Activated CD4-positive, alpha-beta T cell treated with anti-CD3 and anti-CD28 coated beads, Interleukin-2, amount 10 ng/mL, durations not matched to agents 7 days and 5 days (primary cell): ENCODE measurements at regions not wholly inside any gene's neighbourhood (a gene's known extent, or its start where the extent isn't known, plus 50 kb on each side); places are given as distances from the start of the nearest gene placed in this dataset.
"Not testable (repeated sequence)": the region's sequence is repeated elsewhere in the genome, so short reads cannot be mapped to it uniquely, and the experiment has no call there.

Experiments
- CTCF ChIA-PET: fragments of 350-600 bp; sonication (Branson Sonifier 250); formaldehyde crosslinking; loops from one replicate; lab custom pipeline; 2021; ENCODE audit warnings: antibody characterized with exemption; lab: Charles Lee
- POLR2A ChIA-PET: fragments of 350-600 bp; sonication (Branson Sonifier 250); formaldehyde crosslinking; loops from one replicate; lab custom pipeline; 2021; ENCODE audit warnings: antibody characterized with exemption; lab: Charles Lee
- DNase-seq: peaks from one replicate; pipeline ENCODE4 v3.0.0-alpha.2; 2020
- H3K27ac Mint-ChIP-seq: one replicate; pipeline ENCODE4 v1.8.0; 2021; ENCODE audit warnings: mild to moderate bottlenecking, moderate library complexity, mixed read lengths
- H3K27me3 Mint-ChIP-seq: one replicate; pipeline ENCODE4 v1.8.0; 2021; ENCODE audit warnings: mixed read lengths
- H3K36me3 Mint-ChIP-seq: one replicate; pipeline ENCODE4 v1.8.0; 2021; ENCODE audit warnings: low read depth, mixed read lengths
- H3K4me1 Mint-ChIP-seq: one replicate; pipeline ENCODE4 v1.8.0; 2021; ENCODE audit warnings: mixed read lengths
- H3K4me3 Mint-ChIP-seq: one replicate; pipeline ENCODE4 v1.8.0; 2021; ENCODE audit warnings: mild to moderate bottlenecking, moderate library complexity, mixed read lengths
- H3K9me3 Mint-ChIP-seq: one replicate; pipeline ENCODE4 v1.8.0; 2021; ENCODE audit warnings: mixed read lengths

- H3K4me3 Mint-ChIP-seq, H3K27ac Mint-ChIP-seq, H3K36me3 Mint-ChIP-seq, POLR2A ChIA-PET, H3K4me1 Mint-ChIP-seq, H3K9me3 Mint-ChIP-seq, H3K27me3 Mint-ChIP-seq, DNase-seq, CTCF ChIA-PET: not testable (repeated sequence)
Measured at GRCh38 chrX:152507168-152507567, 56.1 kb upstream of the GABRA3 start.

GRCh38 chrX:152520653-152521052 is 69.5 kb upstream of the GABRA3 start:
- no peak overlapping the region for H3K27ac Mint-ChIP-seq
- H3K36me3 Mint-ChIP-seq, result no peaks in the 10 kb centered on the region
- ChIA-PET POLR2A (no interaction called here), CTCF (interaction anchor here (0.7 kb wide), 1 partner anchor 20 kb away, joined by 3 read pairs; no protein-coding TSS in a partner anchor)
- no peaks in the 10 kb centered on the region for H3K27me3 Mint-ChIP-seq
- no peak for DNase-seq
- no peak overlapping the region for H3K4me3 Mint-ChIP-seq
- H3K4me1 Mint-ChIP-seq, result no peaks in the 10 kb centered on the region
- H3K9me3 Mint-ChIP-seq, result no peaks in the 10 kb centered on the region

- ChIA-PET CTCF (no interaction called here), POLR2A (no interaction called here)
- Mint-ChIP-seq H3K9me3 (no peaks in the 10 kb centered on the region), H3K27me3 (no peaks in the 10 kb centered on the region), H3K4me1 (no peaks in the 10 kb centered on the region), H3K27ac (no peak overlapping the region), H3K4me3 (no peak overlapping the region), H3K36me3 (no peaks in the 10 kb centered on the region)
- DNase-seq, result no peak
Measured at GRCh38 chrX:152528193-152528592, 77.1 kb upstream of the GABRA3 start.

- no peak overlapping the region for H3K27ac Mint-ChIP-seq
- no peaks in the 10 kb centered on the region for H3K4me1 Mint-ChIP-seq
- no peaks in the 10 kb centered on the region for H3K9me3 Mint-ChIP-seq
- no peaks in the 10 kb centered on the region for H3K27me3 Mint-ChIP-seq
- no peak overlapping the region for H3K4me3 Mint-ChIP-seq
- no peak for DNase-seq
- CTCF ChIA-PET, result no interaction called here
- POLR2A ChIA-PET, result no interaction called here
- H3K36me3 Mint-ChIP-seq, result no peaks in the 10 kb centered on the region
Measured at GRCh38 chrX:152530967-152531366, 79.9 kb upstream of the GABRA3 start.

GRCh38 chrX:152537373-152537772 is 86.3 kb upstream of the GABRA3 start:
- no peaks in the 10 kb centered on the region for H3K9me3 Mint-ChIP-seq
- H3K27ac Mint-ChIP-seq, result no peak overlapping the region
- H3K36me3 Mint-ChIP-seq, result no peaks in the 10 kb centered on the region
- no peaks in the 10 kb centered on the region for H3K27me3 Mint-ChIP-seq
- H3K4me3 Mint-ChIP-seq, result no peak overlapping the region
- ChIA-PET POLR2A (no interaction called here), CTCF (no interaction called here)
- no peaks in the 10 kb centered on the region for H3K4me1 Mint-ChIP-seq
- no peak for DNase-seq

- no peaks in the 10 kb centered on the region for H3K9me3 Mint-ChIP-seq
- H3K27me3 Mint-ChIP-seq, result no peaks in the 10 kb centered on the region
- no peaks in the 10 kb centered on the region for H3K36me3 Mint-ChIP-seq
- H3K4me3 Mint-ChIP-seq, result no peak overlapping the region
- POLR2A ChIA-PET, result no interaction called here
- no peaks in the 10 kb centered on the region for H3K4me1 Mint-ChIP-seq
- H3K27ac Mint-ChIP-seq, result no peak overlapping the region
- DNase-seq, result no peak
- CTCF ChIA-PET, result interaction anchor here (0.7 kb wide), 1 partner anchor 368 kb away, joined by 3 read pairs; no protein-coding TSS in a partner anchor
Measured at GRCh38 chrX:152573866-152574265, 63.8 kb upstream of the GABRQ start.

GRCh38 chrX:152575331-152575730 is 62.4 kb upstream of the GABRQ start:
- POLR2A ChIA-PET, result no interaction called here
- Mint-ChIP-seq H3K36me3 (no peaks in the 10 kb centered on the region), H3K9me3 (no peaks in the 10 kb centered on the region), H3K27me3 (no peaks in the 10 kb centered on the region), H3K27ac (no peak overlapping the region), H3K4me3 (no peak overlapping the region), H3K4me1 (no peaks in the 10 kb centered on the region)
- DNase-seq, result no peak
- CTCF ChIA-PET, result no interaction called here

GRCh38 chrX:152587523-152587922 is 50.2 kb upstream of the GABRQ start:
- H3K27ac Mint-ChIP-seq, CTCF ChIA-PET, H3K4me1 Mint-ChIP-seq, H3K36me3 Mint-ChIP-seq, DNase-seq, POLR2A ChIA-PET, H3K4me3 Mint-ChIP-seq, H3K9me3 Mint-ChIP-seq, H3K27me3 Mint-ChIP-seq: not testable (repeated sequence)
